ENCODE measurements at regions not wholly inside any gene's neighbourhood (a gene's known extent, or its start where the extent isn't known, plus 50 kb on each side); places are given as distances from the start of the nearest gene placed in this dataset.

- Histone ChIP-seq H3K4me2 (ENCODE audit: insufficient read depth, low read length) (no peak overlapping the region), H3K9me1 (ENCODE audit: control insufficient read depth, insufficient read depth, low read length) (peaks cover 6% of the 10 kb centered on the region), H3K9ac (ENCODE audit: insufficient read depth in 1 of 2, low read depth in 2 of 2, low read length in 2 of 2) (peak overlapping the region in 1 of 2 experiments; percentile 14; a peak in 1 of 4 replicates), H3K79me2 (ENCODE audit: control insufficient read depth, insufficient read depth, low read length) (peaks cover 4% of the 10 kb centered on the region; the same call in 2 of the 3 replicates), H3K36me3 (ENCODE audit: control insufficient read depth, insufficient read depth, low read length) (no peaks in the 10 kb centered on the region), H4K20me1 (replicated peaks; ENCODE audit: control insufficient read depth, insufficient read depth, low read length) (peaks cover 8% of the 10 kb centered on the region; the same call in 1 of the 2 replicates), H3K27ac (ENCODE audit: extremely low read depth, low read depth, low read length) (no peak overlapping the region), H2AFZ (ENCODE audit: low read depth, low read length) (peak overlapping the region; percentile 16; the same call in 1 of the 2 replicates), H3K9me3 (replicated peaks; ENCODE audit: control insufficient read depth, insufficient read depth, low read depth, low read length) (no peaks in the 10 kb centered on the region), H3K4me1 (replicated peaks in 1 of 2; ENCODE audit: control insufficient read depth in 2 of 2, insufficient read depth in 2 of 2, low read length in 2 of 2) (peaks cover 22 to 33% of the 10 kb centered on the region in 2 experiments), H3K27me3 (ENCODE audit: control insufficient read depth in 2 of 2, insufficient read depth in 2 of 2, low read length in 2 of 2) (no peaks in the 10 kb centered on the region), H3K4me3 (no peak overlapping the region)
- intact Hi-C loops (cut with micrococcal nuclease) = loop anchor here (5.0 kb wide), 1 partner anchor 37 kb away; no protein-coding TSS in a partner anchor
- ChIA-PET POLR2A (interaction anchor here (1.1 to 1.8 kb wide), 3 partner anchors 10 to 35 kb away, joined by 3 to 5 read pairs (median 3); no protein-coding TSS in a partner anchor), CTCF (ENCODE audit: low intra/inter-chr PET ratio) (no interaction called here)
- no TSS peak for BruUV-seq (replicated peaks)
- no peak; the same call in 2 of the 3 replicates for ATAC-seq
- DNase-seq (ENCODE audit: extremely low read depth in 1 of 4, low spot score in 3 of 4) = no peak
- in situ Hi-C loops (cut with MboI) = no loop called here
- TF ChIP-seq, protein P1, sequence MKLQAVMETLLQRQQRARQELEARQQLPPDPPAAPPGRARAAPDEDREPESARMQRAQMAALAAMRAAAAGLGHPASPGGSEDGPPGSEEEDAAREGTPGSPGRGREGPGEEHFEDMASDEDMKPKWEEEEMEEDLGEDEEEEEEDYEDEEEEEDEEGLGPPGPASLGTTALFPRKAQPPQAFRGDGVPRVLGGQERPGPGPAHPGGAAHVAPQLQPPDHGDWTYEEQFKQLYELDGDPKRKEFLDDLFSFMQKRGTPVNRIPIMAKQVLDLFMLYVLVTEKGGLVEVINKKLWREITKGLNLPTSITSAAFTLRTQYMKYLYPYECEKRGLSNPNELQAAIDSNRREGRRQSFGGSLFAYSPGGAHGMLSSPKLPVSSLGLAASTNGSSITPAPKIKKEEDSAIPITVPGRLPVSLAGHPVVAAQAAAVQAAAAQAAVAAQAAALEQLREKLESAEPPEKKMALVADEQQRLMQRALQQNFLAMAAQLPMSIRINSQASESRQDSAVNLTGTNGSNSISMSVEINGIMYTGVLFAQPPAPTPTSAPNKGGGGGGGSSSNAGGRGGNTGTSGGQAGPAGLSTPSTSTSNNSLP (IDR thresholded peaks at IDR 0.05; ENCODE audit: borderline replicate concordance, low read depth, low read length) = no peak
- TF ChIP-seq, protein P2, sequence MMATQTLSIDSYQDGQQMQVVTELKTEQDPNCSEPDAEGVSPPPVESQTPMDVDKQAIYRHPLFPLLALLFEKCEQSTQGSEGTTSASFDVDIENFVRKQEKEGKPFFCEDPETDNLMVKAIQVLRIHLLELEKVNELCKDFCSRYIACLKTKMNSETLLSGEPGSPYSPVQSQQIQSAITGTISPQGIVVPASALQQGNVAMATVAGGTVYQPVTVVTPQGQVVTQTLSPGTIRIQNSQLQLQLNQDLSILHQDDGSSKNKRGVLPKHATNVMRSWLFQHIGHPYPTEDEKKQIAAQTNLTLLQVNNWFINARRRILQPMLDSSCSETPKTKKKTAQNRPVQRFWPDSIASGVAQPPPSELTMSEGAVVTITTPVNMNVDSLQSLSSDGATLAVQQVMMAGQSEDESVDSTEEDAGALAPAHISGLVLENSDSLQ (IDR thresholded peaks at IDR 0.05) = peak; percentile 86
- TF ChIP-seq FOXM1 (IDR thresholded peaks at IDR 0.05; ENCODE audit: low read depth) (no peak), FOXM1 (CRISPR knock-in tag; IDR thresholded peaks at IDR 0.05; ENCODE audit: low read depth) (no peak), DDX20 (tag; IDR thresholded peaks at IDR 0.05; ENCODE audit: low read depth) (no peak), BRF1 (IDR thresholded peaks at IDR 0.05; ENCODE audit: borderline replicate concordance, extremely low read depth, insufficient read length) (no peak)
- TF ChIP-seq, protein P3, sequence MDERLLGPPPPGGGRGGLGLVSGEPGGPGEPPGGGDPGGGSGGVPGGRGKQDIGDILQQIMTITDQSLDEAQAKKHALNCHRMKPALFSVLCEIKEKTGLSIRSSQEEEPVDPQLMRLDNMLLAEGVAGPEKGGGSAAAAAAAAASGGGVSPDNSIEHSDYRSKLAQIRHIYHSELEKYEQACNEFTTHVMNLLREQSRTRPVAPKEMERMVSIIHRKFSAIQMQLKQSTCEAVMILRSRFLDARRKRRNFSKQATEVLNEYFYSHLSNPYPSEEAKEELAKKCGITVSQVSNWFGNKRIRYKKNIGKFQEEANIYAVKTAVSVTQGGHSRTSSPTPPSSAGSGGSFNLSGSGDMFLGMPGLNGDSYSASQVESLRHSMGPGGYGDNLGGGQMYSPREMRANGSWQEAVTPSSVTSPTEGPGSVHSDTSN (CRISPR knock-in tag; IDR thresholded peaks at IDR 0.05; ENCODE audit: low read depth) = peak; percentile 32; the same call in 1 of the 2 replicates
- TF ChIP-seq, protein P3 (tag; conservative IDR thresholded peaks at IDR 0.05; ENCODE audit: low read depth) = no peak
- FAIRE-seq = no peak
- WGBS (ENCODE audit: insufficient coverage, low coverage, missing lambda C conversion rate) = 61% methylated on average over 6 of the region's 6 CpGs
These were observed 101.6 kb downstream of the SLC25A47 start for GRCh38 chr14:100424504-100425428.
